NCI-H2081 (cell line): ENCODE measurements at regions not wholly inside any gene's neighbourhood (a gene's known extent, or its start where the extent isn't known, plus 50 kb on each side); places are given as distances from the start of the nearest gene placed in this dataset.

Source experiments
- DNase-seq, 2 experiments: peaks; one replicate each; lab custom pipeline; 2025; lab: John Stamatoyannopoulos, UW

DNA sequence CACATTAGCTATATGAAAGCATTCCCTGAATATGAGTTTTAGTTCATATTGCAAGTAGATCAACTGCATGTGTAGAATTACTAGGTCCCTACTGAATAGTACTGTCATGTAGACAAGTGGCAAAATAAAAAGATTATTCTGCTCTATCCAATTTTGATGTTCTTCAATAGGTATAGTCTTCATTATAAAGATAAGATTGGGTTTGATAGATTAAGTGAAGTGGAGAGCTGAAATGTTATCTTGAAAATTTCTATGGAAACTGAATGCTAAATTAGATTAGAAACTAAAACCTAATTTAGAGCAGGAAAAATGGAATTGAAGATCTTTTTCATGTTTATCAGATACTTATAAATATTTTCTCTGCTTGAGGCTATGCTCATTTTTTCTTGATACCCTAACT lies 1610.0 kb downstream of the BRINP3 start:
- DNase-seq: no peak

DNA sequence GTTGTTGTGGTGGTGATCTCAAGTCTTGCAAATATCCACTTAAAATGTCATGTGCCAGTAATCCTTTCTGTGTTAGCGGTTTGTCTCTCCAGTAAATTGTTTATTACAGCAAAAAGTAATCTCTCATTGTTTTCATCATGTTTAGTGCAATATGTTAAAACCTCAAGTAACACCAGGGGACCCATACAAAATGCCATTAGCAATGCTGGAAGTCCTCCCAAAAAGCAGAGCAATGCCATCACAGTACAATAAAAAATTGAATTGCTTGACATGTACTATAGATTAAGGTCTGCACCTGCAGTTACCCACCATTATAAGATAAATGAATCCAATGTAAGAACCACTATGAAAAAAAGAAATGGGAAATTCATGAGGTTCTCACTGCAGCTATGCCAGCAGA lies 1606.5 kb downstream of the BRINP3 start:
- no peak for DNase-seq

DNA sequence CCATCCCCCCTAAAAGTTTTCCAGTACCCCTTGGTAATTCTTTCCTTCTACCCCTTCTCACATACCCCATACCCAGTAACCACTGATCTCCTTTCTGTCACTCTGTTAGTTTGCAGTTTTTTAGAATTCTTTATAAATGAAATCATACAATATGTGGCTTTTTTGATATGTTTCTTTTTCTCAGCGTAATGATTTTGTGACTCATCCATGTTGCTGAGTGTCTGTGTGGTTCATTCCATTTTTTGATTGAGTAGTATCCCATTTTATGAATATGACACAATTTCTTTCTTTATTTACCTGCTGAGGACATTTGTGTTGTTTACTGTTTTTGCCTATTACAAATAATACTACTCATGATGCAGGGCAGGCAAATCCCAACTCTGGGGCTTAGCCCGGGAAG lies 1605.3 kb downstream of the BRINP3 start:
- DNase-seq: no peak

DNA sequence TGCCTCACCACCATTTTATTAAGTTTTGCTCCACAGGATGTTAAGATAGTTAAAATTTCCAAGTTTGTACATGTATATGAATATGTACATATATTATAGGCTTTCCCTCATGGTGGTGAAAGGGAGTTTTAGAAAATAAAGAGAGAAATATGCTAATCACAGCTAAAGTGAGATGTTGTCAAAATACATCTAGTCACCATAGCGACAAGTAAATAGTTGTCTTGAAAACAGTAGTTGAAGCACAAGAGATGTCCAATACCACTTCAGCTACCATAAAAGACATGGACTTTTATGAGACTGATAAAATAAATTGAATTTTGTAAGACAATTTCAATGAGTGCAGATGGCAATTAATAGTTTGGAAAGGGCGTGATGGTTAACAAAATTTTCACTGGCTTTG lies 1600.0 kb downstream of the BRINP3 start:
- peak in 1 of 2 experiments; percentile 11 for DNase-seq

DNA sequence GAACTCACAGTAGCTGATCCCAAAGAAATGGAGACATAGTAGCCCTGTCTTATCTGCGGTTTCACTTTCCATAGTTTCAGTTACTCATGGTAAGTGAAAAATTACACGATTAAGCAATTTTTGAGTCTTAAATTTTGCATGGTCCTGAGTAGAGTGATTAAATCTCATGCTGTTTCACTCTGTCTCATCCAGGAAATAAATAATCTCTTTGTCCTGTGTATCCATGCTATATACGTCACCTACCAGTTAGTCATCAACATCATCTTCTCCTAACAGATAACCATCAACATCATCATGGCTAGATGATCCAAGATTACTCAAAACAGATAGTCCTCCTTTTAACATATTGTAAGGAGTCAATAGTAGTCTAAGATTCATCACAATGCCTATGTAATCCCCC lies 1589.3 kb downstream of the BRINP3 start:
- DNase-seq: no peak

GRCh38 chr1:188889166-188889565 lies 1588.5 kb downstream of the BRINP3 start:
- no peak for DNase-seq

DNA sequence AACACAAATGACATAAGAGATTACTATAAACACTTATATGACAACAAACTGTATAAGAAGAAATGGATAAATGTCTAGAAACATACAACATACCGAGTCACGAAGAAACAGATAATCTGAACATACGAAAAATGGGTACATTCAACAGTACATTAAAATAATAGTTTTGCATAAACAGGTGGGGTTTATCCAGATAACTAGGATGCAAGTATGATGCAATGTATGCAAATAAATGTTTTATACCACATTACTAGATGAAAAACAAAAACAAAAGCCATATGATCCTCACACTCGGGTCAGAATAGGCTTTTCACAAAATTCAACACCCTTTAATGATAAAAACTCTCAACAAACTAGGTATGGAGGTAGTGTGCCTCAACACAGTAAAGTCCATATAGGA lies 1585.7 kb downstream of the BRINP3 start:
- DNase-seq: no peak

GRCh38 chr1:188895611-188896010 lies 1582.1 kb downstream of the BRINP3 start:
- no peak for DNase-seq

GRCh38 chr1:188903241-188903640 lies 1574.4 kb downstream of the BRINP3 start:
- no peak for DNase-seq

- no peak for DNase-seq
Measured at GRCh38 chr1:188904201-188904600, 1573.5 kb downstream of the BRINP3 start.

DNA sequence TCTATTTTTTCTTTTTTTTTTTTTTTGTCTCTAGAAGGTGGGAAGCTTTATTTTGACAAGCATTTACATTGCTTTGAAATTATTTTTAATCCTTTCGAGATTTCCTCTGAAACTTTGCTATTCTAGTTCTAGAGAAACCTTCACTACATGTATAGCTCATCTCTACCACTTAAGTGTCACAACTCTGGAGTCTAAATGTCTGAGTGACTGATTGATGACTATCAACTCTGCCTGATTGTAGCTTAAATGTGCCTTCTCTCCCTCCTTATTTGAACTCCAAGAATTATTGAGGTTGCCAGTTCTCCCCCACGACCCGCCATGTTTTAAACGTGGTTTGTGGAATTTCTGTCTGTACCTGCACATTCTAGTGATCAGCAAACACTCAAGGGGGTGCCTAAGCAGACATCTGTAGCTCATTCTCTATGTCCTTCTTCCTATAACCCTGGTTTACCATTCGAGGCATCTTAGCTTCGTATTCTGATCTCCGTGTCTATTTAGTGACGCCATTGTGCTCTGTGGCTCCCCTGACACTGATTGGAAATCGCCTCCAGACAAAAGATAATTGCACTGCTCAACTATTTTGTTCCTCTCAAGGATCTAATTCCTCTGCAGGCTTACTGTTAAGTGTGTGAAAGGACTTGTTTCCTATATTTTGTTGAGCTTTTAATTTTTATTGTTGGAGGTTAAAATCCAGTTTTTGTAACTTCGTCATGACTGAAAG lies 1570.6 kb downstream of the BRINP3 start:
- no peak for DNase-seq

DNA sequence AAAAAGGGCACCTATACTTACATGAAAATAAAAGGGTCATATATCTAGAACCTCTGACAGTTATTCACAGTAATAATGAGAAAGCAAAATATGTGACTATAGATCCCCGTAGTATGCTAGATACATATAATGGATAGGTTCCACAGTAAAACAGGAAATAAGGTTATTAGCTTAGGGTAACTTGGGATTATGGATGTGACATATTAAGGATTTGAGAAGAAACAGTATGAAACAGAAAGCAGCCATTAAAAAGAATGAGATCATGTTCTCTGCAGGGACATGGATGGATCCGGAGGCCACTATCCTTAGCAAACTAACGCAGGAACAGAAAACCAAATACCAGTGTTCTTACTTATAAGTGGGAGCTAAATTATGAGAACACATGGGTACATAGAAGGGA lies 1547.3 kb downstream of the BRINP3 start:
- DNase-seq: no peak

GRCh38 chr1:188931506-188931905 lies 1546.2 kb downstream of the BRINP3 start:
- DNase-seq: no peak

GRCh38 chr1:188937965-188938551 lies 1539.6 kb downstream of the BRINP3 start:
- DNase-seq: peak; percentile 8 to 24

DNA sequence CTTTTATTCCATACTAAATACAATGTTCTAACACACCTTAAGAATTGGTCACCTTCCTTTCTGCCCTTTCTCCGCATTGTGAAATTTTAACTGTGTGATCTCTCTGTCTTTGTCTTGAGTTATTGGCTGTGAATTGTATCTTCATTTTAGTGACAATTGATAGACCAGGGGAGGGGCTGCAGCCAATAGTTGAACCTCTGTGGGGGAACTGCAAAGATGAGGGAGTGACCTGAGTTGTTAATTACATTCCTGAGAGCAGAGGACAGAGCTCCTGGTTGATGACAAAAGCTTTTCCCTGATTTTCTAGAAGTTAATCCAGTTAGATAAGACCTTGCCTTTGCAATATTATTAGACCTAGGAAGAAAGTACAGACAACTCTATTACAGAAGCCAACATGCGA lies 1535.7 kb downstream of the BRINP3 start:
- DNase-seq: no peak

DNA sequence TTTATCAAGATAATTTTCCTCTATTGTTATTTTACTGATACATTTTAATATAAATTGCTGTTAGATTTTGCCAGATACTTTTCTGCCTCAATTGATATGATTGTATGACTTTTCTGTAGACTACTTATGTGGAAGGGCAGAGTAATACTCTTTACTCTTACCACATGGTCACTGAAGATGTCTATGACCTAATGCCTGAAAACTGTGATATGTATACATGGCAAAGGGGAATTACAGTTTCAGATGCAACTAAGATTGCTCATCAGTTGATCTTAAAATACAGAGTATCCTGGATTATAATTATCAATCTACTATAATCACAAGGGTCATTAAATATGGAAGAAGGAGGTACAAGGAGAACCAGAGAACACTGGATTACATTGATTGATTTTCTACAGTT lies 1528.0 kb downstream of the BRINP3 start:
- DNase-seq: no peak

GRCh38 chr1:188958461-188959115 lies 1519.1 kb downstream of the BRINP3 start:
- DNase-seq: no peak

- DNase-seq: no peak
Measured at GRCh38 chr1:188986745-188987417, 1490.8 kb downstream of the BRINP3 start.

- DNase-seq: no peak
Measured at GRCh38 chr1:188988589-188988988, 1489.1 kb downstream of the BRINP3 start.

GRCh38 chr1:188991221-188991930 lies 1486.3 kb downstream of the BRINP3 start:
- no peak for DNase-seq

DNA sequence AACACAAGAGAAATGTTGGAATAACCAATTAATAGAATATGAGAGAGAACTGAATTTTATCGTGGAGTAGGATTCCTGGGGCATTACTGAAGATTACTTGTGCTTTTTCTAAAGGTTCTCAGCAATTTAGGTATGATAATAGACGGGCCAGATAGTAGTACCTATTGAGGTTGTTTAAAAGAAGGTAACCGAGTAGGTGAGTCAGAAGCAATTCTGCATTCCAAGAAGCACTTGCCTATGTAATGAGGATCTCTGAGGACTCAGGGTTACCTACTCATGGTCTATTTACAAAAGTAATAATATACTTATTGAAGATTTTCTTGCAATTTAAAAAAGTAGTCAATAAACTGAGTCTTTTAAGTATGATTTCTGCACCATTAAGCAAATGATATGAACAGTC lies 1469.8 kb downstream of the BRINP3 start:
- DNase-seq: no peak

DNA sequence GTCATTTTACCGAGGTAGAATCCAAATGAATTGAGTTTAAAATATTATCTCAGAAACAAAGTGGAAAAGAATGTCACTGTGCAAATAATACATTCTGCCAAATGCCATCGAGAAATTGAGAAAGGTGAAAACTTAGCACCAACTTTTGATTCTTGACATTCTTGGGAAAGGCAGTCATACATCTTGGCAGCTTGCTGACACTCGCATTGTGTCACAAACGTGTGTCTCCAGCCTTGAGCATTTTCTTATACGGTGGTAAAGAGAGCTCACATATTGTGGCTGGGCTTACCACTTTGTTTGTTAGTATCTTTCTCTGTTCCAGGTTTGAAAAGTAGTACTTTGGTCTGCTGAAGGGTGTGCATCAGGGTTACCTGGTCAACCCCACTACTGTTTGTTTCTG lies 1456.1 kb downstream of the BRINP3 start:
- DNase-seq: no peak
